SH-SY5Y (cell line): ENCODE measurements at regions not wholly inside any gene's neighbourhood (a gene's known extent, or its start where the extent isn't known, plus 50 kb on each side); places are given as distances from the start of the nearest gene placed in this dataset.

Experiments
- GATA2 ChIP-seq: IDR thresholded peaks from 2 replicates; pipeline ENCODE4 v1.6.1; 2011; ENCODE audit warnings: mild to moderate bottlenecking, low read depth, low read length
- GATA3 ChIP-seq: IDR thresholded peaks from 2 replicates; pipeline ENCODE4 v1.6.1; 2011; ENCODE audit warnings: low read depth, mild to moderate bottlenecking, low read length, moderate library complexity

GRCh38 chr1:59040486-59040885, 256.4 kb upstream of the FGGY start:
- TF ChIP-seq GATA3, result no peak
- no peak for TF ChIP-seq GATA2
